ENCODE measurements at regions not wholly inside any gene's neighbourhood (a gene's known extent, or its start where the extent isn't known, plus 50 kb on each side); places are given as distances from the start of the nearest gene placed in this dataset.

DNA sequence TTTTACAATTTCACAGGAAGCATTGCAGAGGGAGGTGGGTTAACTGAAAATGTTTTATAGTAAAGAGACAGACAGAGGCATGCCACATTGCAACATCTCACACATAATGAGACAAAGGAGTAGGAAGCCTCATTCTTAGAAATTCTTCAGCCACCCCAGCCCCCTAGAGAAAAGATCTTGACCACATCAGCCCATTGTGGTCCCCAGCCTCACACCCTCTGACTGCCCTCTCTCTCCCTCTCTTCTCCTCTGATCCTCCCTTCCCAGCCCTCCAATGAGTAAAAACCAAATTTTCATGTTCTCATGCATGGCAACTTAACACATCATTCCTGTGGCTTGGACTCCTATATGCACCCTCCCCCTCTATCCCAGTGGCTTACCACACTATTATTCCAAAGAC, 174.1 kb downstream of the UACA start:
- TF ChIP-seq CTCF (IDR thresholded peaks at IDR 0.05): no peak

- TF ChIP-seq CTCF (IDR thresholded peaks at IDR 0.05): no peak
These were observed 174.7 kb downstream of the UACA start for GRCh38 chr15:70588613-70589012.

- no peak for TF ChIP-seq CTCF (IDR thresholded peaks at IDR 0.05)
These were observed 175.3 kb downstream of the UACA start for GRCh38 chr15:70587896-70588567.

- TF ChIP-seq CTCF (IDR thresholded peaks at IDR 0.05): no peak
These were observed 177.1 kb downstream of the UACA start for GRCh38 chr15:70586241-70586640.

DNA sequence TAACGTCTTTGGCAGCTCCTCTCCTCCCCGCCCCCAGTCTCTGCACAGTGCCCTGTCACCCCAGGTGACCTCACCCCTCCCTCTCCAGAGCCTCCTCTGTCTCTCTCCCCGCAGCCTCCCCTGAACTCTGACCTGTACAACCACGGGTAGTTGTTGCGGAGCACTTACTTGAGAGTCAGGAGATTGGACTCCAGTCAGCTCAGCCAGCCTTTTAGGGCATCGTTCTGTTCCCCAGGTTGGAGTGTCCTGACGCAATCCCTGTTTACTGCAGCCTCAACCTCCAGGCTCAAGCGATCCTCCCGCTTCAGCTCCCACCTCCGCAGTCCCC, 177.7 kb downstream of the UACA start:
- TF ChIP-seq CTCF (IDR thresholded peaks at IDR 0.05): no peak

- TF ChIP-seq CTCF (IDR thresholded peaks at IDR 0.05): no peak
These were observed 178.3 kb downstream of the UACA start for GRCh38 chr15:70584838-70585706.

GRCh38 chr15:70584441-70584837, 178.9 kb downstream of the UACA start:
- TF ChIP-seq CTCF (IDR thresholded peaks at IDR 0.05): no peak

Measured in LNCAP (cell line).